A549 (cell line): ENCODE measurements at regions not wholly inside any gene's neighbourhood (a gene's known extent, or its start where the extent isn't known, plus 50 kb on each side); places are given as distances from the start of the nearest gene placed in this dataset.
"Not testable (repeated sequence)": the region's sequence is repeated elsewhere in the genome, so short reads cannot be mapped to it uniquely, and the experiment has no call there.

ENCODE experiments used
- MAZ ChIP-seq: fragments of 150-350 bp; IDR thresholded peaks from 2 replicates; pipeline ENCODE4 v1.6.1; 2014; ENCODE audit warnings: antibody characterized with exemption, low read depth, low read length, borderline replicate concordance
- MYC ChIP-seq: IDR thresholded peaks from 2 replicates; pipeline ENCODE4 v1.6.1; 2012; ENCODE audit warnings: mild to moderate bottlenecking, inconsistent platforms, low read length, improper control_type of control experiment, borderline replicate concordance
- POLR2A ChIP-seq: IDR thresholded peaks from 2 replicates; pipeline ENCODE4 v1.6.1; 2012; ENCODE audit warnings: mild to moderate bottlenecking, low read length

DNA sequence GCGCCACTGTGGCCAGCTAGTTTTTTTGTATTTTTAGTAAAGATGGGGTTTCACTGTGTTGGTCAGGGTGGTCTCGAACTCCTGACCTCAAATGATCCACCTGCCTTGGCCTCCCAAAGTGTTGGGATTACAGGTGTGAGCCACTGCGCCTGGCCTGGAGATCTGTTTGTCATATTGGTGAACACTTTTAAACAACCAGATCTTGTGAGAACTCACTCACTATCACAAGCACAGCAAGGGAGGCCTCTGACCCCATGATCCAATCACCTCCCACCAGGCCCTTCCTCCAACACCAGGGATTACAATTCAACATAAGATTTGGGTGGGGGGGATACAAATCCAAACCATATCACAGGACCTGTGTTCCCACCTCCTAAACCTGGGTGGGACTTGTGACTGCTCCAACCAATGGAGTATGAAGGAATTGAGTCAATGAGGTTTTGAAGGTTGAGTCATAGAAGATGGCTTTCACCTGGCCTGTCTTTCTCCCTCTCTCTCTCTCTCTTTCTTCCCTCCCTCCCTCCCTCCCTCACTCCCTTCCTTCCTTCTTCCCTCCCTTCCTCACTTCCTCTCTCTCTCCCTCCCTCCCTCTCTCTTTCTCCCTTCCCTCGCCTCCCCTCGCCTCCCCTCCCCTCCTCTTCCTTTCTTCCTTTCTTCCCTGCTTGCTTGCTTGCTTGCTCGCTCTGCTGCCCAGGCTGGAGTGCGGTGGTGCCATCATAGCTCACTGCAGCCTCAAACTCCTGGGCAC lies 50.1 kb upstream of the ADGRL1 start:
- not testable (repeated sequence) for TF ChIP-seq MAZ, MYC, POLR2A
